HG03521 (cell line): ENCODE measurements at regions not wholly inside any gene's neighbourhood (a gene's known extent, or its start where the extent isn't known, plus 50 kb on each side); places are given as distances from the start of the nearest gene placed in this dataset.
"Not testable (repeated sequence)": the region's sequence is repeated elsewhere in the genome, so short reads cannot be mapped to it uniquely, and the experiment has no call there.

ENCODE experiments used
- ATAC-seq: cut with Tn5 transposase; IDR thresholded peaks from one replicate; pipeline ENCODE4 v1.9.1; 2021; ENCODE audit warnings: mild to moderate bottlenecking, moderate library complexity; ENCODE audit not compliant: unreplicated experiment

DNA sequence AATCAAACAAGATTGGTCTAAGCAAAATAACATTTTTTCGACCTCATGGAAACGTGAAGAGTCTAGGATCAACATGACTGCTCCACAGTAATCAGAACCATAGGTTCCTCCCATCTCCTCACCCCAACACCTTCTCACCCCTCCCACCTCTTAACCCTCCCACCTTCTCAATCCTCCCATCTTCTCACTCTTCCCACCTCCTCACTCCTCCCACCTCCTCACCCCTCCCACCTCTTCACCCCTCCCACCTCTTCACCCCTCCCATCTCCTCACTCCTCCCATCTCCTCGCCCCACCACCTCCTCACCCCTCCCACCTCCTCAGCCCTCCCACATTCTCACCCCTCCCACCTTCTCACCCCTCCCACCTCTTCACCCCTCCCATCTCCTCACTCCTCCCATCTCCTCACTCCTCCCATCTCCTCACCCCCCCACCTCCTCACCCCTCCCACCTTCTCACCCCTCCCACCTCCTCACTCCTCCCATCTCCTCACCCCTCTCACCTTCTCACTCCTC lies 567.4 kb downstream of the C6orf118 start:
- no peak for ATAC-seq

- not testable (repeated sequence) for ATAC-seq
These were observed 573.3 kb downstream of the C6orf118 start for GRCh38 chr6:164736090-164736489.

DNA sequence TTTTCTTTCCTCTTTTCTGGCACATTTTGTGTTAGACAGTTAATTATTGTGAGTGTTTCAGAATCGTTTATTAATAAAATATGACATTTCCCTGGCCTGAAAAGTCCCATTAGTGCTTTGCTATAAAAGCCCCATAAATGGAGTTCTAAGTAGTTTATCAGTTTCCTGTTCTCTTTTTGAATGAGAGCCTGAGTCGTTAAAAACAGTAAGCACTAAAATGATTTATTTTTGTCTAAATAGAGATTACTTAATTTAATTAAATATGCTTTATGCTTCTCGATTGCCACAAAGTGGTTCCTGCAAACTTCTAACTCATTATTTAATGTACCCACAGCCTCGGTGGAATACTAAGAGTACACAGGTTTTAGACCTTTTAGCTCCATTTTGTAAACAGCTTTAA lies 577.9 kb downstream of the C6orf118 start:
- ATAC-seq: no peak

- no peak for ATAC-seq
These were observed 587.9 kb downstream of the C6orf118 start for GRCh38 chr6:164721460-164721859.

DNA sequence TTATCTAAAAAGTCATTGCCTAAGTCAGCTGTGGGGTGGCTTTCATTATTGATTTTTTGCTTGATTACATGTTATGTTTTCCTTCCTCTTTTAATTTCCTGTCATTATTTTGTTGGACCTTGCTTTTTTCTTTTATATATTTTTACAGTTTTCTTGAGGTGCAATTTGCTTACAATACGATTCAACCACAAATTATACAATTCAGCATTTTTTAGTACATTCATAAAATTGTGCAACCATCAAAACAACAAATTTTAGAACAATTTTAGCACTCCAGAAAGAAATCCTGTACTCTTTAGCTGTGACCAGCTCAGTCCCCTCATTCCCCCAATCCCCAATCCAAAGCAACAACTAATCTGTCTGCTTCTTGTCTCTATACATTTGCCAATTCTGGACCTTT lies 608.9 kb downstream of the C6orf118 start:
- no peak for ATAC-seq

DNA sequence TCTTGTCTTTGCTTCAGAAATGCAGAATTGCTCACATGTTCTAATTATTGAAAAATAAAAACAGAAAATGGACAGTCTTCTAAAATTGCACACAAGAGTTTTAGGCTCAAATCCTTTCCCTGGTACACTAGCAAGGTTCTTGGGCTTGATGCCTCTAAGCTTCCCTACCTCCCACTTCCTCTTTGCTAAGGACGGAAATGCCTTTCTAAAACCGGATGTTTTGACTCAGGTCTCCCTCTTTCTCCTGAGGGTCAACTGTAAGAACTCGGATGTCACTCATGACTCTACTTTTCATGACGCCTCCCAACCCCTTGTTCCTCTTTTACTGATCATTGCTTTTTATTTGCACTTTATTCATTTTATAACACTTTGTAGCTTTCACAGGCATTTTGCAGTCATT lies 613.5 kb downstream of the C6orf118 start:
- ATAC-seq: no peak

DNA sequence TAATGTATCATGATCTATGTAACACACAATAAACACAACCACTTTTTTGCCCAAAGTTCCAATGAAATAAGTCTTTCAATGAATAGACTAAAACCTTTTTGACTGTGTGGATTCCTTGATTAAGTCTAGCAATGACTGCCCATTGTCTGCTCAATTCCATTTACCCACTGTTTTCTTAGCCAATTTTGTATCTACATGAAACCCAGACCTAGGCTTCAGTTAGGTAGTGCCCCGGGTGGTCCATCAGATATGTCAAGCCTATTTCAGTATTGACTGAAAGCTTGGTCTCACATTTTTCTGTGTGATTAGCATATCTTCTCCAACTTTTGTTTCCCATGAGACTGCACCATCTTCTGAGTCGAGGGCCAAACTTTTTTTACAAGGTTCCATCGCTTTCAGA lies 615.0 kb downstream of the C6orf118 start:
- ATAC-seq: no peak

DNA sequence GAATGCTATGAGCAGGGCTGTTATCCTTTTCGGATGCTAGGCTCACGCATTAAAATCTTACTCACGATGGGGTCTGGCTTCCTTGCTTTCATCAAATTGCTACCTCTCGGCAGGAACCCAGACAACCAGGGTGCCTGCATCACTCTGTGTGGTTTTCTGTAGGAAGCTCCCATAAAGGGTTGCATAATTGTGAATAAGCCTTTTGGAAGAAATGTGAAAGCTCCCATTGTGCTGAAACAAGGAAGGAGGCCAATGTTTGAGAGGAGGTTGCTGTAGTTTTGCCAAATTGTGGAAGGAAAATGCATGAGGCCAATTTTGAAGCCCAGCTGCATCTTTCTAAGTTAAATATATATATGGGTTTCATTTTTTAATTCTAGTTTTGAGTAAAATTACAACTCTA lies 615.5 kb downstream of the C6orf118 start:
- no peak for ATAC-seq

GRCh38 chr6:164692772-164693510 lies 616.5 kb downstream of the C6orf118 start:
- no peak for ATAC-seq

DNA sequence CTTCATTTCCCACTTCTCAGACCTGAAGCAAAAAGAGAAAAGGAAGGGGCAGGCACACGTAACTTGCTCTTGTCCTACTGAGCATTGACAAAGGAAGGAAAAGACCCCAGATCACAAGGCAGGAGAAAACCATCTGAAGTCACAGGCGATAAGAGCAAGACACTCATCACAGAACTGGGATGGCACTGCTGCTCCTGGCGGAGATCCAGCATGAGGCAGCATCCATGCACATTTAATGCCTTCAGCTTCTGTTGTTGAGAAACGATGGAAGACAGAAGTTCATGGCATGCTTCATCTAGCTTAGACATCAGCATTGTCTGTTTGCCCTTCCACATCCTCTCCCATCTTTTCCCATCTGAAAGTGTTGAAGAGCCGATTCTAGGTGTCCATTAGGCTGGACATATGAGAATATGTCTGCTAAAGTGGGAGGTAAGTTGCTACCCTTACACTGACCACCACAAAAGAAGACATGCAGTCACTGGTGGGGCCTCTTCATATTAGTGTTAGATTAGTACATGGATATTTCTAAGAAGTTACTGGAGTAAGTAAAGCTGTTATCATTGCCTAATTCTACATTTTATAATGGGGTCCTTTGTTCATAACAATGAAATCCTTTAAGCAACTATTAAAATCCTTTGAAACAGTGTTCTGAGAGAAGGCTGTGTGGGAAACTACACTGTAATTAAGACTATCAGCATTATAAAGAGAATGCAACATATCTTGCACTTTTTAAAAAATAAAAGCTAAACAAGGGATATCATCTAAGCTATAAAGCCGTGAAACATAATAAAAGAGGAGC lies 618.5 kb downstream of the C6orf118 start:
- ATAC-seq: no peak

DNA sequence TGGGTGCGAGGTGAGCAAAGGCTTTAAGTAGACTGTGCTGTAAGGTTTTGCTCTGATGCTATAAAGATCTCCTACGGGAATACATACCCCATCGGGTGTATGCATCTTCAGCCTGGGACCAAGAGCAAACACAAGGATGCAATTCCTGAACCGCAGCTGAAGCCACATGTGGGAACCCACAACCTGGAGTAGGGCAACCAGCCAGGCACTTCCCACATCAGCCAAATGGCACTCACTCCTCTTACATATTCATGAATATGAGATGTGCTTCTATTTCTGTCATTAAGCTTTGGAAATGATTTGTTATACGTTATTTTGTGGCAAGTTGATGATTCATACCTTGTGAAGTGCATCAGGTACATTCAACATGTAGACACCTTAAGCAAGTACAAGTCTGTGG lies 619.2 kb downstream of the C6orf118 start:
- no peak for ATAC-seq

DNA sequence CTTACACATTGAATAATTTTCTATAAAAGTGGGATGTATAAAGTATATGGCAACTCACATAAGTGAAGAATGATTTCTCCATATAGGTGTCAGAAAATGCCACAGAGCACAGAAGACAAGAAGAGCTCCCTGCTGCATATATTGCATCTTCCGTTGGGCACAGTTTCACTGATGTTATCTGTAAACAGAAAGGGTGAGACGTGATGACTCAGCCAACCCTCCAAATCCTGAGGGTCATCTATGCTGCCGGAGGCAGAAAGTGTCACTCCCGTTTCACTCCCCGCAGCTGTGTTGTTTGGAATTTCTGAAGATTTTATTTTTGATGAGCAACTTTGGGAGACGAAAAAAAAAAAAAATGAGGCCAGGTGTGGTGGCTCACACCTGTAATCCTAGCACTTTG lies 644.1 kb downstream of the C6orf118 start:
- ATAC-seq: no peak

DNA sequence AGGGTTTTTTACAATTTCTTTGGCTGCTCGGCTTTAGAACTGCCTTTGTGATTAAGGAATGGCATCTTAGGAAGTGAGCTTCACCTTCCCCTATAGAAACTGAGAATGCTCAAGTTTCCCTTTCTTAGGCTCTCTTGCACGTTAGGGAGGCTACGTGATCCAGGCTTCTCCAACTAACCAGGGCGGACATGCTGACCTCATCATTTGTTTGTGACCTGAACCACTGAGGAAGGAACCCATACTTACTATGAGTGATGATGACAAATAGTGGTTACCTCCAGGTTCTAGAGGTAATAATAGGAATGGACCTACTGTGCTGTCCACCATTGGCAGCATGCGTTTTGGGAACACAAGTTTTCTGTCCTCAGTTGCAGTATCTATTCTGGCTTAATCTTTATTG lies 645.8 kb downstream of the C6orf118 start:
- no peak for ATAC-seq

DNA sequence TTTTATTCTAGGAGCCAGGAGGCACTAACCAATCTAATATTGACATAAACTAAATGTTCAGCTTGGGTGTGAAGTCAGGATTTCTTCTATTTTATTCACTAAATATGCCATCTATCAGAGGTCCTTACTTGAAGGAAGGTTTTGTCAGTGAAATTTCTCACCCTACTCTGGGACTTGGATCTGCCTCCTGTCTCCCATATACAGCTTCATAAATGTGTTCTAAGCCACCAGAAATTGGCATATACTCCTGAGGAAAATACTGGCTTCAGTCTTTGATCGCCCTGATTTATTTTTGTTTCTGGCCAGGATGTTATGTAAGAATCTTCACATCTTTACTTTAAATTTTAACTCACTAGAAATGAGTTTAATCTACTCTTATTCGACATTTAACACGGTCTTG lies 647.7 kb downstream of the C6orf118 start:
- no peak for ATAC-seq

- ATAC-seq: no peak
These were observed 648.6 kb downstream of the C6orf118 start for GRCh38 chr6:164660781-164661180.

DNA sequence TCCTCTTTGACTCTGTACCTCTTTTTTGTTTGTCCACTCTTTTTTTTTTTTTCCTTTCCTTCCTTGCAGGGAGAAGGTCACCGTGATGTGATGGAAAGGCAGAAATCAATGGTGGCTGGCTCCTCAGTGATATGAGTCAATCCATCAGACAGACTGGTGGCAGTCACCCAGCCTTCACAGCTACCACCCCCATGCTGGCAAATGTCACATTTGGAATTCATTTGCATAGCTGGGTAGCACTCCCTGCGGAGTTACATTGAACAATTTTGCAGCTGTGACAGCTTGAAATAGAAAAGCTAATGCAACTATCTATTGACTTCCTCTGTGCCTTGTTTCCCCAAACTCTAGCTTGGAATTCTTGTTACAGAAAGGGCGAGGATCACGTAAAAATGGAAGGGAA lies 668.4 kb downstream of the C6orf118 start:
- no peak for ATAC-seq

GRCh38 chr6:164628302-164628931 lies 681.0 kb downstream of the C6orf118 start:
- ATAC-seq: no peak

DNA sequence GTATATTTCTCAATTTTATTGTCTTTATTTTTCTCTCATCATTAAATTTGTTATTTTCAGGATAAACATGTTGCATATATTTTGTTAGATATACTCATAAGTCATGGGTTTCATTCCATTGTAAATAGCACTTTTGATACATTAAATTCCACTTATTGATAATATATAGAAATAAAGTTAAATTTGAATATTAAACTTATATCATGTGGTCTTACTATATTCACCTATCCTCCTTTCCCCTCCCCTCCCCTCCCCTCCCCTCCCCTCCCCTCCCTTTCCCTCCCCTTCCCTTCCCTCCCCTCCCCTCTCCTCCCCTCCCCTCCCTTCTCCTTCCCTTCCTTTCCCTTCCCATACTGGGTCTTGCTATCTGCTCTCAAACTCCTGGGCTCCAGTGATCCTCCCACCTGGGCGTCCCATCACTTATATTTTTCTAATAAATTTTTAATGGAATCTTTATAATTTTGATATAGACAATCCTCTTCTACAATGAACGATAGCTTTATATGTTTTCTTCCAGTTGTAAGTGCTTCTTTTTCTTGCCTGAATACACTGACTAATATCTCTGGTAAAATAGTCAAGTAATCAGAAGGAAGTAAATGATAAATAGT lies 692.4 kb downstream of the C6orf118 start:
- no peak for ATAC-seq

DNA sequence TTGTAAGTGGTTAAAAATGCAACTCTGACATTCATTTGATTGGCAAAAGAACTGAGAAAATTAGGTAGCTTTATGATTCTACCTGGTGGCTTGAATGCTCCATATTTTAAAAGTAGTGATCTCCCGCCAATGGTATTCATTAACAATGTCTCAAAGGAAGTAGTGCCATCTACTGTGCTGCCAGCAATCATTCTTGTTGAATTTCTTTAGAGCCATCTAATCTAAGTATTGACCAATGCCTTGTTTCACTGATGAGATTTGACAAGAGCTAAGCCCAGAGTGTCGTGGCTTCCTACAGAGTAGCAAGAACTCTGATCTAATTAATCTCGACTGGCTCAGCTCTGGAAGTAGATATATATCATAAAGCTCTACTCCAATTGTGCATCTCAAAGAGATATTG lies 696.7 kb downstream of the C6orf118 start:
- no peak for ATAC-seq

DNA sequence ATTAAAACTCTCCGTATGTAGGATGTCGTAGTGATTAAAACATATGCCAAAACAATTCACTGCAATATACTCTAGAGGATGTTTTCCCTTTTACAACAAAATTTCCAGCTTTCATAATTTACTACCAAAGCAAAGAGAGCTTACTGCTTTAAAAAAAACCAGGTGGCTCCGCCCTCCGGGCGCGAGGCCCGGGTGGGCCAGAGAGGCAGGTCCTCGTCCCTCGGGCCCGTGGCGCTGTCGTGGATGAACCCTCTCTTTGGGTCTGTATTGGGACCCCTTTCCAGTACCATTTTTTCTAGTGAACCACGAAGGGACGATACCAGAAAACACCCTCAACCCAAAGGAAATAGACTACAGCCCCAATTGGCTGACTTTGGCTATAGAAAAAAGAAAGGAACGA lies 698.5 kb downstream of the C6orf118 start:
- not testable (repeated sequence) for ATAC-seq

DNA sequence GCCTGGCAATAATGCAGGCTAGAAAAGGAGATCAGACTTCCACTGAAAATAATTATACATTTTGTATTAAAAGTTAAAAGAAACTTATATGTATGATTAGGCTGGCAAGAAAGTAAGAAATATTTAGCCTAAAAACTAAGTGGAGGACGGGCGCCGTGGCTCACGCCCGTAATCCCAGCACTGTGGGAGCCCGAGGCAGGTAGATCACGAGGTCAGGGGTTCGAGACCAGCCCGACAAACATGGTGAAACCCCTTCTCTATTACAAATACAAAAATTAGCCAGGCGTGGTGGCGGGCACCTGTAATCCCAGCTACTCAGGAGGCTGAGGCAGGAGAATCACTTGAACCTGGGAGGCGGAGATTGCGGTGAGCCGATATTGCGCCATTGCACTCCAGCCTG lies 707.0 kb downstream of the C6orf118 start:
- ATAC-seq: not testable (repeated sequence)
